ENCODE measurements at regions not wholly inside any gene's neighbourhood (a gene's known extent, or its start where the extent isn't known, plus 50 kb on each side); places are given as distances from the start of the nearest gene placed in this dataset.

DNA sequence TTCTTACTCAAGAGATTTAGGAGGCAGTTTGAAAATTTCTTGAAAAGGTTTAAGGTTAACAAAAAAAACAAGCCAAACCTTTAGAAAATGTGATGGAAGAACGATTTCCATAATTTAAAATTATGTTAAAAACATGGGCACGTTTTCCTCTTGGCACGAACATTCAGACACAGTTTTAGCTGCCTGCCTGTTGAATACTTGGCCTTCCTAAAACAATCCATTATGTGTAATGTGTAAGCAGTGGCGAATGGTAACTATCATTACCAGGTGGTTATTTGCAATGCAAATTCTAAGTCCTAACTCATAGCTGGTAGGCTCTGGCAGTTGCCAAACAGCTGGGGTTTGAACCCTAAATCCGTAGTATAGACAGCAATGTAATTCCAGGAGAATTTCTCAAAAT is 1425.7 kb upstream of the SLC10A2 start:
- TF ChIP-seq Cebpa-rat (IDR thresholded peaks at IDR 0.05), result no peak
- no peak overlapping the region for H3K9ac ChIP-seq
- H3K4me2 ChIP-seq, result no peak overlapping the region
- no peaks in the 10 kb centered on the region for H3K9me3 ChIP-seq
- no peak overlapping the region for H3K27ac ChIP-seq
- H4K20me1 ChIP-seq, result no peaks in the 10 kb centered on the region
- no peaks in the 10 kb centered on the region for H3K27me3 ChIP-seq
- no peak overlapping the region for H3K4me3 ChIP-seq
- no peaks in the 10 kb centered on the region for H3K4me1 ChIP-seq
- H3K36me3 ChIP-seq, result no peaks in the 10 kb centered on the region

DNA sequence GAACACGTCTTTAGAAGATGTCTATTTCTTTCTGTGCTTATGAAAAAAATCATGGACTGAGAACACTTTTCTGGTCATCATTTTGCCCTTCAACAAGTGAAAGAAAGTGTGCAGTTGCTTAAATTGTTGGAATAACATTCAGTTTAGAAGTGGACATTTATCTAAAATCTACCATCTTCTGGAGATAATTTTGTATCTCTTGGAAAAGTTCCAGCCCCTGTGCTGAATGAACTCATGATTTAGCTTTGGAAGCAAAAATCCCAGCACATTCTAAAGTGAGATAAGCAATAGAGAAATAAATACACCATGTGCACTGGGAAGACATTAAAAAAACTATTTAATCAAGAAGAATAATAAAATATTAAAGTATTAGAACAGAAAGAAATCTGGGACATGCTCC is 1420.8 kb upstream of the SLC10A2 start:
- Histone ChIP-seq H4K20me1 (no peaks in the 10 kb centered on the region), H3K36me3 (no peaks in the 10 kb centered on the region), H3K9ac (no peak overlapping the region), H3K4me1 (no peaks in the 10 kb centered on the region), H3K9me3 (no peaks in the 10 kb centered on the region), H3K4me2 (no peak overlapping the region), H3K27ac (no peak overlapping the region), H3K4me3 (no peak overlapping the region), H3K27me3 (no peaks in the 10 kb centered on the region)
- TF ChIP-seq Cebpa-rat (IDR thresholded peaks at IDR 0.05), result no peak

DNA sequence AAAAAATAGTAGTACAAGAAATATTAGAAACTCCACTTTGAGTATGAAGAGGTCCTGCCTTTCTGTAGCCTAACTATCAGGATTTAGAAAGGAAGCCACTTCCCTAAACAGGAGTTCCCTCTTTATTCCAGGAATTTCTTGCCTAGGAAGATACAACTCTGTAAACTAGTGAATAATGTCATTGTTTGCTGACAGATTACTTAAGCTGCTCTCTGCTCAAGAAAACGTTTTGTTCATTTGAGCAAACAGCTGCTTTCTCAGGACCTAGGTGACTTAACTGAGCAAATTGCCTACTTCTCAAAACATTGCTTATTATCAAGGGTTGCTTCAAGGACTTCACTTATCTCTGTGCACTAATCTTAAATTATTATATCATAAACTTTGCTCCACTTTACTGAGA is 1419.4 kb upstream of the SLC10A2 start:
- H3K4me1 ChIP-seq, result no peaks in the 10 kb centered on the region
- no peak overlapping the region for H3K9ac ChIP-seq
- H3K27me3 ChIP-seq, result no peaks in the 10 kb centered on the region
- H3K27ac ChIP-seq, result no peak overlapping the region
- no peak overlapping the region for H3K4me3 ChIP-seq
- no peak for TF ChIP-seq Cebpa-rat (IDR thresholded peaks at IDR 0.05)
- H3K9me3 ChIP-seq, result no peaks in the 10 kb centered on the region
- H3K4me2 ChIP-seq, result no peak overlapping the region
- H3K36me3 ChIP-seq, result no peaks in the 10 kb centered on the region
- no peaks in the 10 kb centered on the region for H4K20me1 ChIP-seq

DNA sequence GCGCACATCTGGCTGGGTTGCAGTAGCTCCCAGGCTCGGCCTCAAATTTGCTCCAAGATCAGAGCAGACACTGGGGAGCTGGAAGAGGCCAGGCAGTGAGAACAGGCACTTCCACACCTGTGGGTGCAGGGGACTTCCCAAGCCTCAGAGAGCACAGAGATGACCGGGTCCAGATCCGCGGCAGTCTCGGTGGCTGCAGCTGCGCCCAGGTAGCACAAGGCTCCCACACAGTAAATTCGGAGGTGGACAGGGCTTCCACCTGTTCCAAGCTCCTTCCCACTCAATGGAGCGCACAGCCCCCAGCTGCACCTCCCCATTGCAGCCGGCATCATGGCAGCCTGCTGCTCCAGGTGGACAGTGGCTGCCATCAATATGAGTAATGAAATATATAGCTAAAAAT is 1417.4 kb upstream of the SLC10A2 start:
- no peak for TF ChIP-seq Cebpa-rat (IDR thresholded peaks at IDR 0.05)
- Histone ChIP-seq H3K9ac (no peak overlapping the region), H3K9me3 (no peaks in the 10 kb centered on the region), H4K20me1 (no peaks in the 10 kb centered on the region), H3K27me3 (no peaks in the 10 kb centered on the region), H3K4me1 (no peaks in the 10 kb centered on the region), H3K36me3 (no peaks in the 10 kb centered on the region), H3K4me2 (no peak overlapping the region), H3K27ac (no peak overlapping the region), H3K4me3 (no peak overlapping the region)

DNA sequence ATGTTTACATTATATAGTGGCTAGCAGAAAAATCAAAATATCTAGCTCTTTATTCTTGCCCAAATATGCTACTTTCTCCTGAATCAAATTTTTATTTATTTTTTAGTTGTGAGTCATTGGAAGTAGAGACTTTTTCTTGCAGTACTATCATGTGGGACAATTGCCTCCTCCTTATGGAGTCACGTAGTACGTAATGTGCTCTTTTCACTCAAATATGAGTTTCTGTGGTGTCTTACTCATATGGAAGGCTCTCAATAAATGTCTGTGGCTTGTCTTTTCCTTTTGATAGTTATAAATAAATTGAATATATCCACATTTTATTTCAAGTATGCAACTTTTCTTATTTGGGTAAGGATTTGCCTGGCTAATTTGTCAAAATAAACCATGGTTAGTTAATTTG is 1411.0 kb upstream of the SLC10A2 start:
- H3K36me3 ChIP-seq, result no peaks in the 10 kb centered on the region
- no peak for TF ChIP-seq Cebpa-rat (IDR thresholded peaks at IDR 0.05)
- H3K4me2 ChIP-seq, result no peak overlapping the region
- H3K9me3 ChIP-seq, result no peaks in the 10 kb centered on the region
- no peak overlapping the region for H3K27ac ChIP-seq
- H3K9ac ChIP-seq, result no peak overlapping the region
- H4K20me1 ChIP-seq, result no peaks in the 10 kb centered on the region
- no peaks in the 10 kb centered on the region for H3K4me1 ChIP-seq
- H3K27me3 ChIP-seq, result no peaks in the 10 kb centered on the region
- H3K4me3 ChIP-seq, result no peak overlapping the region

DNA sequence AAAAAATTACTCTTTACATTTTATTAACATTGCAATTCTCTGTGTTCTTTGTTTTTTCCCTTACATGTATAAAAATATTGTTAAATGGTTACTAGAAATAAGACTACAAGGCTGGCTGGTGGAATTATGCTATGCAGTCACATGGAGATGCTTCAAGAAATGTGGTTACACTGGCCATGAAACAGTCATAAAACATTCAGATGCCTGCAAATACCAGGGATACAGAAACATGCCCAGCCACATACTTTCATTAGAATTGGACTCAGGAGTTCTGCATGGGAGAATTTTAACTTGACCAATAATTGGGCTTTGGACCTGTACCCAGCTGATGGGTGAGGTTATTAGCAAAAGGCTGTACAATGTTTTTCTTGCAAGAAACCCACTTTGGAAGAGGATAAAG is 1407.7 kb upstream of the SLC10A2 start:
- Histone ChIP-seq H3K27ac (no peak overlapping the region), H4K20me1 (no peaks in the 10 kb centered on the region), H3K9ac (no peak overlapping the region), H3K36me3 (no peaks in the 10 kb centered on the region), H3K4me1 (no peaks in the 10 kb centered on the region), H3K9me3 (no peaks in the 10 kb centered on the region), H3K27me3 (no peaks in the 10 kb centered on the region), H3K4me2 (no peak overlapping the region), H3K4me3 (no peak overlapping the region)
- no peak for TF ChIP-seq Cebpa-rat (IDR thresholded peaks at IDR 0.05)

DNA sequence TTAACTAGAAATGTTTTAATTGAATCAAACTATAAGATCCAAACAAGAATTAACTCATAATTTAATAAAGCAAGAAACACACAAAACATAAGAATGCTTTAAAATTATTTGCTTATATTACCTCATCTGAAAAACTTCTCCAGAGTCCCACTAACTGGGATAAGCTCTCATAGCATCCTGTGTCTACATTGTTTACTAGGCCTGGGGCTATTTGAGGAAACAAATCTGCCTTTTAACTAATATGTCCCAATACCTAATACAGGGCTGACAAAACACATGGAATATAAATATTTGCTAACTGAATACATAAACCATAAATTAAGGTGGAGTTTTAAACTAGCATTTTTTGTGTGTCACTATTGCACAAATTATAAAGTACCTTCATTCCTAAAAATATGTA is 1399.8 kb upstream of the SLC10A2 start:
- Histone ChIP-seq H3K4me3 (no peak overlapping the region), H3K9ac (no peak overlapping the region), H3K27ac (no peak overlapping the region), H3K36me3 (no peaks in the 10 kb centered on the region), H3K27me3 (no peaks in the 10 kb centered on the region), H3K9me3 (no peaks in the 10 kb centered on the region), H3K4me2 (no peak overlapping the region), H4K20me1 (no peaks in the 10 kb centered on the region), H3K4me1 (no peaks in the 10 kb centered on the region)
- no peak for TF ChIP-seq Cebpa-rat (IDR thresholded peaks at IDR 0.05)

DNA sequence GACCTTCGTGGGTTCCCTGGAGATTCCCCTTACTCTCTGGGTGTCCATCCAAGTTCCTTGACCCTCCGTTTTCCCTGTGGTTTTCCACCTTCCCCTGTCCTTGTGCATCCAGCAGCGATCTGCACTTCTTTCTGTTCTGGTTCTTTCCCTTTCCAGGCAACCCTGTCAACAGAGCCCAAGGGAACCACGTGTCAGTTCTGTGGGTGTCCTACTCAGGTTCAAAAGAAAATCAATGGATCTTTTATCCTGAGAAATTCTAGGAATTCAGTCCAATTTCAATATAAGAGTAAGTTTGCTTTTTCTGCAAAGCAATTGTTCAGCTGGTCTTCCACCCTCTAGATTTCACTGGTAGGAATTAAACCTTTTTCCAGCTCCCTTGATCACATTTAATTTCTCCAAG is 1394.8 kb upstream of the SLC10A2 start:
- Histone ChIP-seq H3K9me3 (no peaks in the 10 kb centered on the region), H3K4me3 (no peak overlapping the region)
- TF ChIP-seq Cebpa-rat (IDR thresholded peaks at IDR 0.05), result no peak

DNA sequence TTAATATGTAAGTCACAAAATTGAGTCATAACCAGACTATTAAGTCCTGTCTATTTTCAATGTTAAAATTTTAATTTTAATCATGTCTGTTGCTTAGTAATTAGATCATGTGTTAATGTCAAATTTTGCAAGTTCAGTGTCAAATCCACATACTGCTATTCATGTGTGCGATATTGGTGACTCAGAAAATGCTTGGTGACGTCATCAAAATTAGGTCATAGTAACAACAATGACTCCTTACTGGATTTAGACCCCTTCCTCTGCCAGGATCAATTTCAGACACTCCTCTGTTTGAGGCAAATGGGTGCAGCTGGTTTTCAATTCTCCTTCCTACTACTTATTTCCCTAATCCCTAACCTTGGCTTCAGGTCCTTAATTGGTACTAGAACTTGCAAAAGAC is 1394.3 kb upstream of the SLC10A2 start:
- Histone ChIP-seq H3K9ac (no peak overlapping the region), H3K4me3 (no peak overlapping the region), H3K4me1 (no peaks in the 10 kb centered on the region), H3K9me3 (no peaks in the 10 kb centered on the region), H3K27me3 (no peaks in the 10 kb centered on the region), H3K36me3 (no peaks in the 10 kb centered on the region), H4K20me1 (no peaks in the 10 kb centered on the region), H3K27ac (no peak overlapping the region), H3K4me2 (no peak overlapping the region)
- TF ChIP-seq Cebpa-rat (IDR thresholded peaks at IDR 0.05), result no peak

More for the DNA sequence above, 1394.8 kb upstream of the SLC10A2 start:
- H3K36me3 ChIP-seq, result no peaks in the 10 kb centered on the region
- H3K4me2 ChIP-seq, result no peak overlapping the region
- no peaks in the 10 kb centered on the region for H3K27me3 ChIP-seq
- no peak overlapping the region for H3K27ac ChIP-seq
- no peaks in the 10 kb centered on the region for H4K20me1 ChIP-seq
- H3K9ac ChIP-seq, result no peak overlapping the region
- no peaks in the 10 kb centered on the region for H3K4me1 ChIP-seq

DNA sequence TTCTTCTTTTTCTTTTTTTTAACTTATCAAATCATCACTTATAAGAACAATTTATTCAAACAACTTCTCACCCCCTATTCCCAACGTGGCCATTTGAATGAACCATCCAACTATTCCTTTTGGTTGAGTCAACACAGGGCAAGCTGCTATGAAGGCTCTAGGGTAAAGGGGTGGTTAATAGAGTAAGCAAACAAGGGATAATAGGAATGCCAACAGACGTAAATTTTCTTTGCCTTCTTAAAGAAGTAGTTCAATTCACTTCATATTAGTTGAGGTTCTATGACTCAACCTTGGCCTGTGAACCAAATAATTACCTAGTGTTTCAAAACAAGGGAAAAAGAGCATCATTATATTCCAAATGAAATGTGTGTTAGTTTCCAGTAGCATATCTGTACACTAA is 1383.8 kb upstream of the SLC10A2 start:
- no peak overlapping the region for H3K9ac ChIP-seq

DNA sequence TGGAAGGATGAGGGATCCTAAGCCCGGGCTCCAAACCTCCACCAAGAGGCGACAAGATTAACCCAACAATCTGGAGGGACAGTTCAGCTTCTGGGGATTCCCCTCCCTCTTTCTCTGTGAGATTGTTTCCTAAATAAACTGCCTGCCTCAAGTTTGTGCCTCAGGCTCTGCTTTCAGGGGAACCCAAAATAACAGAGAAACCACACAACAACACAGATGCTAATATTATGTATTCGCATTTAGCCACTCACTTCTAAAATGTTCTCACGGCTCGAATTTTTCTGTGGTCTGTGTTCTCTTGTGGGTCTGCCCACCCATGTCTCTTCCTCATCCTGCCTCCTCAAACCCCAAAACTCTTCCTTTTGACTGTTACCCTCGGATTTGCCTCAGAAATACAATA is 1381.1 kb upstream of the SLC10A2 start:
- no peak overlapping the region for H3K4me2 ChIP-seq
- H3K9me3 ChIP-seq, result no peaks in the 10 kb centered on the region
- H3K4me1 ChIP-seq, result no peaks in the 10 kb centered on the region
- H3K4me3 ChIP-seq, result no peak overlapping the region
- no peak overlapping the region for H3K27ac ChIP-seq
- H3K36me3 ChIP-seq, result no peaks in the 10 kb centered on the region
- H4K20me1 ChIP-seq, result no peaks in the 10 kb centered on the region
- H3K27me3 ChIP-seq, result no peaks in the 10 kb centered on the region
- TF ChIP-seq Cebpa-rat (IDR thresholded peaks at IDR 0.05), result no peak
- no peak overlapping the region for H3K9ac ChIP-seq

More for the DNA sequence above, 1383.8 kb upstream of the SLC10A2 start:
- Histone ChIP-seq H3K4me2 (no peak overlapping the region), H3K9me3 (no peaks in the 10 kb centered on the region), H3K4me1 (no peaks in the 10 kb centered on the region), H3K27ac (no peak overlapping the region), H3K4me3 (no peak overlapping the region), H3K27me3 (no peaks in the 10 kb centered on the region), H4K20me1 (no peaks in the 10 kb centered on the region), H3K36me3 (no peaks in the 10 kb centered on the region)
- TF ChIP-seq Cebpa-rat (IDR thresholded peaks at IDR 0.05), result no peak
